Right lobe of liver (tissue), 6 donors: ENCODE measurements at regions not wholly inside any gene's neighbourhood (a gene's known extent, or its start where the extent isn't known, plus 50 kb on each side); places are given as distances from the start of the nearest gene placed in this dataset.

Source experiments
- ATAC-seq, 4 donors: fragments of 200-7000 bp; cut with Tn5 transposase; one replicate each; pipeline ENCODE4 v1.9.1; 2020; ENCODE audit warnings: mild to moderate bottlenecking in 4 of 4, moderate library complexity in 4 of 4
- DNase-seq, 3 donors: peaks; one replicate each; pipeline ENCODE4 v3.0.0-alpha.2; 2020
- H3K27ac ChIP-seq, 3 donors: fragments of 200-600 bp; one replicate each; pipeline ENCODE4 v1.8.0; 2022
- H3K27me3 ChIP-seq, 2 donors: fragments of 200-600 bp; one replicate each; pipeline ENCODE4 v1.8.0; 2022
- H3K36me3 ChIP-seq, 4 donors: fragments of 200-600 bp; sonication (generic) in 1 of 4; one replicate each; pipeline versions ENCODE4 v1.5.1 to v1.8.0; 2017 to 2022; ENCODE audit warnings: control low read depth in 1 of 4
- H3K4me1 ChIP-seq, 4 donors: fragments of 200-600 bp; sonication (generic) in 1 of 4; one replicate each; pipeline versions ENCODE4 v1.5.1 to v1.8.0; 2017 to 2022; ENCODE audit warnings: control low read depth in 1 of 4
- H3K4me3 ChIP-seq, 3 donors: fragments of 200-600 bp; one replicate each; pipeline ENCODE4 v1.8.0; 2022
- H3K9me3 ChIP-seq, 4 donors: fragments of 200-600 bp; sonication (generic) in 1 of 4; one replicate each; pipeline versions ENCODE4 v1.5.1 to v1.8.0; 2017 to 2022; ENCODE audit warnings: control low read depth in 1 of 4
- CTCF ChIP-seq, 4 donors: fragments of 200-600 bp in 3 of 4; fragments of 450-650 bp in 1 of 4; IDR thresholded peaks; one replicate each; pipeline versions ENCODE4 v1.5.1 to v1.8.0; 2016 to 2022; ENCODE audit warnings: antibody characterized with exemption in 4 of 4, mild to moderate bottlenecking in 2 of 4
- POLR2A ChIP-seq: fragments of 450-650 bp; IDR thresholded peaks from one replicate; pipeline ENCODE4 v1.6.1; 2017; ENCODE audit warnings: antibody characterized with exemption, mild to moderate bottlenecking
- WGBS: methylation state at CpG from one replicate; pipeline ENCODE4 v1.1.6; 2018; ENCODE audit warnings: low coverage, low lambda C conversion rate; ENCODE audit not compliant: insufficient coverage; ENCODE audit errors: missing lambda C conversion rate; 5-methylcytosine and 5-hydroxymethylcytosine counted together
- intact Hi-C, 2 donors: fragments of 100-400 bp; cut with DNase I; formaldehyde crosslinking; loops; one replicate each; pipeline versions ENCODE4 v1.11.2 to v1.14.1; 2022
- donor health status: DM: no; HTN: yes; CAD: no.
- donor health status: DM: no; HTN: no; CAD: no.
- donor health status: DM: no; HTN: no; CAD: no.
- donor health status: DM: no; HTN: yes; CAD: no.
- donor health status: DM: no; HTN: yes; CAD: no.

DNA sequence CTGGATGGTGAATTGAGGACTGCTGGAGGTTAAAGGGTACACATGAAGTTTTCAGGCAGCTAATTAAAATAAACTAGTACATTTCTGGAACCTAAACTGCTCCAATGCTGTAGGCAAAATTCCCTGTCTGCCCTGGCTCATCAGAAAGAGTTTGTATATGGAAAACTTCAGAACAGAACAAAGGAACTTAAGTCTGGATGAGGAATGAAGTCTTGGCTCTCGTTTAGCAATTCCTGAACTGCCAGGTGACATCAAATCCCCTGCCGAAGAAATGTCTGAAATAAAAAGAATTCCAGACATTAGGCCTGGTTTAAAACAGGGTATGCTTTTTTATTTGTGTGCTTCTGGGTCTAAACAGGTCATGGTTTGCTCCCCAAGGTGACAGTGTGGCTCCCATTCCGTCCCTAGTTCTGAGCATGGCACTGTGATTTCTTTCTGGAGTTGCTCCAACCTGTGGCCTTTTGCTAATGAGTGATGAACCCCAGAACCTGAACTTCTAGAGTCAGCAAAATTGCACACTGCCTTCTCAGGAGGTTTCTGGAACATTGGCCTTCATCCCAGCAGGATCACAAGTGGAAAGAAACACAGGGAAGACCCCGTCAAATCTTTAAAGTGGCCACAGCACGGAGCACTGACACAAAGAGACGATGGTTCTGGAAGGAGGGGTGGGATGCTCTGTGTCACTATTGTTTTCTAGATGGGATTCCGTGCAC is 129.4 kb upstream of the NAA20 start:
- Histone ChIP-seq H3K27me3 (no peaks in the 10 kb centered on the region), H3K4me3 (peak overlapping the region in 2 of 3 donors; percentile 17 to 47), H3K9me3 (no peaks in the 10 kb centered on the region), H3K4me1 (peaks cover 0 to 59% (median 8%) of the 10 kb centered on the region in 4 donors), H3K27ac (peak overlapping the region; percentile 70 to 87 (median 72)), H3K36me3 (peaks cover 0 to 7% (median 0%) of the 10 kb centered on the region in 4 donors)
- intact Hi-C loops: no loop called here
- WGBS: 46% methylated on average over 6 of the region's 7 CpGs
- DNase-seq: no peak
- no peak for TF ChIP-seq CTCF (IDR thresholded peaks at IDR 0.05)
- no peak for TF ChIP-seq POLR2A
- ATAC-seq: no peak

GRCh38 chr20:19888269-19888671 is 128.9 kb upstream of the NAA20 start:
- Histone ChIP-seq H3K27ac (peak overlapping the region; percentile 53 to 87 (median 57)), H3K27me3 (no peaks in the 10 kb centered on the region), H3K9me3 (no peaks in the 10 kb centered on the region), H3K4me1 (peaks cover 0 to 59% (median 8%) of the 10 kb centered on the region in 4 donors), H3K4me3 (peak overlapping the region in 2 of 3 donors; percentile 17 to 47), H3K36me3 (peaks cover 0 to 7% (median 0%) of the 10 kb centered on the region in 4 donors)
- TF ChIP-seq POLR2A (no peak), CTCF (IDR thresholded peaks at IDR 0.05) (no peak)
- ATAC-seq (peak in 3 of 4 donors; percentile 6 to 15 (median 6)), DNase-seq (no peak)
- WGBS: 42% methylated on average over 6 of the region's 8 CpGs
- intact Hi-C loops: no loop called here

DNA sequence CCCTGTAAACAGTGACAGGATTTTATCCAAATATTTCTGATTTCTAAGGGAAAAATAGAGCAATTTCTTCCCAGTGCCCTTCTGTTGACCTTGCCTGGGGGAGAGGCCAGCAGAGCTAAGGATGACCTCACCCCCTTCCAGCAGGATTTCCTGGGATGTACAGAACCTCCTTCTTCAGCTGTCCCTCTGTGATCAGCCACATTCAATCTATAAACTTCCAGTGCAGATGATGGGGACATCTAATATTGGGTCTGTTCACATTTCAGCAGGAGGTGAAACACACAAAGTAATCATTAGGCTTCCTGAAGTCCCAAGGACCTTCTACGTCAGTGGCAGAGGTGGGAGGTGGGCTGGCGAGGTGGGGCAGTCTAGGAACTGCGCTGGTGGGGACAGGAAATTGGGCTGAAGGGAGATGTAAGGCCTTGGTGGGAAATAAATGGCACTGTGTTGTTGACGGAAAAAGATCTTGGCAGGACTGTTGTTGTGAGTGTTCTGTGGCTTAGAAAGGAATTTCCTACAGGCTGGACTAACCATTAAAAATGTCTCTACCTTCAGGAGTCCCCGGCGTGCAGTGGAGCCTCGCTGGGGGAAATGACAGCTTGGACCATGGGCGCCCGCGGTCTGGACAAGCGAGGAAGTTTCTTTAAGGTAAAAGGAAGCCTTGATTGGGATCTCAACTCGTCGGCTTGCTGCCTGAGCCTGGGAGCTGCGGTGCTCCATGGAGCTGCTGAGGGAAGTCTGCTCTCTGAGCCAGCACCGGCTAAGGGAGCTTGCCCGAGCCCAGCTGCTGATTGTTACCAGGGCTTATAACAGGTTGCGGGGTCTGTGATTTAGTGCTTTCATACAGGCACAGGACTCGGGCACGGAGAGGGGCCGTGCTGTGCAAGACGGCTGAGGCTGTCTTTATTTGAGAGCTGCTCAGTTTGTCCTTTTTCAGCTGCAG is 127.9 kb upstream of the NAA20 start:
- intact Hi-C loops: no loop called here
- peaks cover 0 to 58% (median 8%) of the 10 kb centered on the region in 4 donors for H3K4me1 ChIP-seq
- TF ChIP-seq POLR2A (no peak), CTCF (IDR thresholded peaks at IDR 0.05) (no peak)
- H3K4me3 ChIP-seq: peak overlapping the region in 2 of 3 donors; percentile 10 to 22
- H3K9me3 ChIP-seq: no peaks in the 10 kb centered on the region
- DNase-seq (peak in 1 of 3 donors; percentile 49), ATAC-seq (peak in 3 of 4 donors; percentile 3 to 57 (median 4))
- peaks cover 0 to 11% (median 0%) of the 10 kb centered on the region in 4 donors for H3K36me3 ChIP-seq
- WGBS: 67% methylated on average over 9 of the region's 21 CpGs
- no peaks in the 10 kb centered on the region for H3K27me3 ChIP-seq
- peak overlapping the region; percentile 53 to 87 (median 57) for H3K27ac ChIP-seq

- ATAC-seq (no peak), DNase-seq (no peak)
- H3K27me3 ChIP-seq: no peaks in the 10 kb centered on the region
- H3K4me1 ChIP-seq: peaks cover 0 to 47% (median 6%) of the 10 kb centered on the region in 4 donors
- TF ChIP-seq POLR2A: no peak
- TF ChIP-seq CTCF (IDR thresholded peaks at IDR 0.05): no peak
- H3K36me3 ChIP-seq: peaks cover 0 to 11% (median 0%) of the 10 kb centered on the region in 4 donors
- intact Hi-C loops: no loop called here
- WGBS: 59% methylated on average over 4 of the region's 4 CpGs
- H3K27ac ChIP-seq: peak overlapping the region in 1 of 3 donors; percentile 25
- no peaks in the 10 kb centered on the region for H3K9me3 ChIP-seq
- H3K4me3 ChIP-seq: no peak overlapping the region
Measured at GRCh38 chr20:19890445-19891051, 126.6 kb upstream of the NAA20 start.
